ENCODE measurements at regions not wholly inside any gene's neighbourhood (a gene's known extent, or its start where the extent isn't known, plus 50 kb on each side); places are given as distances from the start of the nearest gene placed in this dataset.

- Histone ChIP-seq H3K4me1 (ENCODE audit: insufficient read depth) (no peaks in the 10 kb centered on the region), H2AFZ (no peak overlapping the region), H3K4me3 (no peak overlapping the region), H3F3A (ENCODE audit: insufficient read depth) (no peaks in the 10 kb centered on the region), H3K27ac (no peak overlapping the region), H3K9ac (no peak overlapping the region), H3K27me3 (replicated peaks; ENCODE audit: insufficient read depth) (peaks cover 20% of the 10 kb centered on the region), H3K79me2 (ENCODE audit: insufficient read depth) (no peaks in the 10 kb centered on the region), H3K9me3 (ENCODE audit: low read depth) (no peaks in the 10 kb centered on the region), H3K36me3 (ENCODE audit: low read depth) (no peaks in the 10 kb centered on the region), H3K4me2 (ENCODE audit: unreplicated experiment) (no peak overlapping the region), H3K9me2 (ENCODE audit: insufficient read depth) (no peaks in the 10 kb centered on the region), H4K20me1 (ENCODE audit: insufficient read depth) (no peaks in the 10 kb centered on the region)
- in situ Hi-C loops (cut with MboI): no loop called here
- TF ChIP-seq EZH2 (IDR thresholded peaks at IDR 0.05; ENCODE audit: insufficient read depth, poor library complexity, severe bottlenecking) (no peak), EZH2phosphoT487 (IDR thresholded peaks at IDR 0.05; ENCODE audit: insufficient read depth, low read depth) (no peak)
- 88 to 92% methylated on average over 1 of the region's 1 CpG for WGBS, 2 experiments (ENCODE audit: low coverage in 1 of 2, low lambda C conversion rate in 2 of 2, missing lambda C conversion rate in 2 of 2)
- no peak for DNase-seq
These were observed 144.3 kb upstream of the KCNJ6 start for GRCh38 chr21:38060533-38060932.

GRCh38 chr21:38067086-38067739 lies 151.0 kb upstream of the KCNJ6 start:
- Histone ChIP-seq H3K4me3 (no peak overlapping the region), H3F3A (ENCODE audit: insufficient read depth) (no peaks in the 10 kb centered on the region), H4K20me1 (ENCODE audit: insufficient read depth) (no peaks in the 10 kb centered on the region), H3K27ac (no peak overlapping the region), H3K9me2 (ENCODE audit: insufficient read depth) (no peaks in the 10 kb centered on the region), H3K79me2 (ENCODE audit: insufficient read depth) (no peaks in the 10 kb centered on the region), H3K27me3 (replicated peaks; ENCODE audit: insufficient read depth) (peaks cover 54% of the 10 kb centered on the region), H3K9ac (no peak overlapping the region), H2AFZ (no peak overlapping the region), H3K4me1 (ENCODE audit: insufficient read depth) (no peaks in the 10 kb centered on the region), H3K36me3 (ENCODE audit: low read depth) (no peaks in the 10 kb centered on the region), H3K9me3 (ENCODE audit: low read depth) (no peaks in the 10 kb centered on the region), H3K4me2 (ENCODE audit: unreplicated experiment) (no peak overlapping the region)
- TF ChIP-seq EZH2phosphoT487 (IDR thresholded peaks at IDR 0.05; ENCODE audit: insufficient read depth, low read depth) (no peak), EZH2 (IDR thresholded peaks at IDR 0.05; ENCODE audit: insufficient read depth, poor library complexity, severe bottlenecking) (no peak)
- in situ Hi-C loops (cut with MboI): no loop called here
- WGBS, 2 experiments (ENCODE audit: low coverage in 1 of 2, low lambda C conversion rate in 2 of 2, missing lambda C conversion rate in 2 of 2): 33 to 41% methylated on average over 3 of the region's 3 CpGs
- DNase-seq: peak; percentile 49

GRCh38 chr21:38072489-38072888 lies 156.2 kb upstream of the KCNJ6 start:
- WGBS, 2 experiments (ENCODE audit: low coverage in 1 of 2, low lambda C conversion rate in 2 of 2, missing lambda C conversion rate in 2 of 2): 22% methylated on average over 3 of the region's 3 CpGs
- no peaks in the 10 kb centered on the region for H3F3A ChIP-seq (ENCODE audit: insufficient read depth)

GRCh38 chr21:38075833-38076587 lies 159.8 kb upstream of the KCNJ6 start:
- peaks cover 4% of the 10 kb centered on the region for H3K9me3 ChIP-seq (ENCODE audit: low read depth)
- H3K4me1 ChIP-seq (ENCODE audit: insufficient read depth): 0 out of 2 replicates have a peak, but pooled peaks cover 4% of the 10 kb centered on the region
- no peak overlapping the region for H3K4me3 ChIP-seq
- no peaks in the 10 kb centered on the region for H3K9me2 ChIP-seq (ENCODE audit: insufficient read depth)
- no peak overlapping the region for H3K27ac ChIP-seq
- WGBS, 2 experiments (ENCODE audit: low coverage in 1 of 2, low lambda C conversion rate in 2 of 2, missing lambda C conversion rate in 2 of 2): 36 to 43% methylated on average over 13 of the region's 13 CpGs
- TF ChIP-seq EZH2phosphoT487 (IDR thresholded peaks at IDR 0.05; ENCODE audit: insufficient read depth, low read depth) (no peak), EZH2 (IDR thresholded peaks at IDR 0.05; ENCODE audit: insufficient read depth, poor library complexity, severe bottlenecking) (no peak)
- in situ Hi-C loops (cut with MboI): no loop called here
- H3K27me3 ChIP-seq (replicated peaks; ENCODE audit: insufficient read depth): peaks cover 22% of the 10 kb centered on the region; the same call in 1 of the 2 replicates
- no peaks in the 10 kb centered on the region for H3K79me2 ChIP-seq (ENCODE audit: insufficient read depth)
- no peaks in the 10 kb centered on the region for H3F3A ChIP-seq (ENCODE audit: insufficient read depth)
- no peak overlapping the region for H2AFZ ChIP-seq
- H3K4me2 ChIP-seq (ENCODE audit: unreplicated experiment): no peak overlapping the region
- H3K36me3 ChIP-seq (ENCODE audit: low read depth): no peaks in the 10 kb centered on the region
- H4K20me1 ChIP-seq (ENCODE audit: insufficient read depth): no peaks in the 10 kb centered on the region
- DNase-seq: no peak
- no peak overlapping the region for H3K9ac ChIP-seq

More at GRCh38 chr21:38072489-38072888, 156.2 kb upstream of the KCNJ6 start:
- no peak overlapping the region for H2AFZ ChIP-seq
- H3K36me3 ChIP-seq (ENCODE audit: low read depth): no peaks in the 10 kb centered on the region
- H3K27me3 ChIP-seq (replicated peaks; ENCODE audit: insufficient read depth): peaks cover 45% of the 10 kb centered on the region
- no peak for TF ChIP-seq EZH2phosphoT487 (IDR thresholded peaks at IDR 0.05; ENCODE audit: insufficient read depth, low read depth)
- TF ChIP-seq EZH2 (IDR thresholded peaks at IDR 0.05; ENCODE audit: insufficient read depth, poor library complexity, severe bottlenecking): no peak
- DNase-seq: no peak
- H3K9me2 ChIP-seq (ENCODE audit: insufficient read depth): no peaks in the 10 kb centered on the region
- in situ Hi-C loops (cut with MboI): no loop called here
- no peaks in the 10 kb centered on the region for H4K20me1 ChIP-seq (ENCODE audit: insufficient read depth)
- no peak overlapping the region for H3K4me3 ChIP-seq
- peaks cover 4% of the 10 kb centered on the region for H3K9me3 ChIP-seq (ENCODE audit: low read depth)
- H3K4me1 ChIP-seq (ENCODE audit: insufficient read depth): no peaks in the 10 kb centered on the region
- H3K9ac ChIP-seq: no peak overlapping the region
- H3K79me2 ChIP-seq (ENCODE audit: insufficient read depth): no peaks in the 10 kb centered on the region
- H3K27ac ChIP-seq: no peak overlapping the region
- H3K4me2 ChIP-seq (ENCODE audit: unreplicated experiment): no peak overlapping the region
